ENCODE measurements at regions not wholly inside any gene's neighbourhood (a gene's known extent, or its start where the extent isn't known, plus 50 kb on each side); places are given as distances from the start of the nearest gene placed in this dataset.

DNA sequence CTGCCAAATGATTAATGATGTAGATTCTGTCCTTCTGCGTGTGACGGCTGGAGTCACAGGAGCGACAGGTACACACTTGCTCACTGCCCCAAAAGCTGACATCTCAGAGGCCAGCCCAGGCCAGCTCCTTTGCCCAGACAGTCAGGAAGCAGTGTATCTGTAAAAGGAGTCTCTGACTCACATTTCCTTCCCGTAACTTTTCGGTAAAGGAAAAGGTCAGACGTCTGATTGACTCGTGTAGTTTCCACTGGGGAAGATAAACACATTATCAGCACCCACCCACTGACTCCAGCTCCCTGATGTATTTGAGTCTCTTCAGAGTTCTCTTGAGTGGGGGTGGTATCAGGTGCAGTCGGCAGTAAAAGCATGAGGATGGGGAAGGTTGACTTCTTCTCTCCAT, 64.4 kb upstream of the WWC1 start:
- no peak for DNase-seq (ENCODE audit: extremely low read depth, low read depth)
- H3K4me3 ChIP-seq (replicated peaks; ENCODE audit: low read depth, low read length), result no peak overlapping the region
- TF ChIP-seq, protein P1, sequence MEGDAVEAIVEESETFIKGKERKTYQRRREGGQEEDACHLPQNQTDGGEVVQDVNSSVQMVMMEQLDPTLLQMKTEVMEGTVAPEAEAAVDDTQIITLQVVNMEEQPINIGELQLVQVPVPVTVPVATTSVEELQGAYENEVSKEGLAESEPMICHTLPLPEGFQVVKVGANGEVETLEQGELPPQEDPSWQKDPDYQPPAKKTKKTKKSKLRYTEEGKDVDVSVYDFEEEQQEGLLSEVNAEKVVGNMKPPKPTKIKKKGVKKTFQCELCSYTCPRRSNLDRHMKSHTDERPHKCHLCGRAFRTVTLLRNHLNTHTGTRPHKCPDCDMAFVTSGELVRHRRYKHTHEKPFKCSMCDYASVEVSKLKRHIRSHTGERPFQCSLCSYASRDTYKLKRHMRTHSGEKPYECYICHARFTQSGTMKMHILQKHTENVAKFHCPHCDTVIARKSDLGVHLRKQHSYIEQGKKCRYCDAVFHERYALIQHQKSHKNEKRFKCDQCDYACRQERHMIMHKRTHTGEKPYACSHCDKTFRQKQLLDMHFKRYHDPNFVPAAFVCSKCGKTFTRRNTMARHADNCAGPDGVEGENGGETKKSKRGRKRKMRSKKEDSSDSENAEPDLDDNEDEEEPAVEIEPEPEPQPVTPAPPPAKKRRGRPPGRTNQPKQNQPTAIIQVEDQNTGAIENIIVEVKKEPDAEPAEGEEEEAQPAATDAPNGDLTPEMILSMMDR (IDR thresholded peaks at IDR 0.05; ENCODE audit: low read depth, low read length, missing control alignments), result no peak

DNA sequence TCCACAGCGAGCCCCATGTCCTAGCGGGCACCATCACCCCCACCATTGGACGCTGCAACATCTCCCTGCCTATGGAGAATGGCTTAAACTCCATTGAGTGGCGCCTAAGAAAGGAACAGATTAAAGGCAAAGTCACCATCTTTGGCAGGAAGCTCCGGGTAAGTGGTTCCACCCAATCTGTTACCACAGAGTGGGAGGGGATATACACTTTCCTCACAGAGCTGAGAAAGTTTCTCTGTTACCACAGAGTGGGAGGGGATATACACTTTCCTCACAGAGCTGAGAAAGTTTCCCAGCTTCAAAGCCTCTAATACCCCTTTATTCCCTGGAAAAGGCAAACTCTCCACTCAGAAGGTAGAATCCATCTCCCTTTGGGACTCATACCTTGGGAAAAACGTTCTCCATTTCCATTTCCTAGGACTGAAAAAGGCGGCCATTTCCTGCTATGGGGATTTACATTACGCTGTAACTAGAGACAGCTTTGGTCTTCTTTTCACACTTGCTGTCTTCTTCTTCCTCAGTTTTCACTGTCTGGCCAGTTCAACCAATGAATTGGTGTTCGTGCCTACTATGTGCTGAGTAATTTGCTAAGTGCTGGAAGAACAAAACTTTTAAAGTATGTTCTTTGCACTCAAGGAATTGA, 63.4 kb upstream of the WWC1 start:
- no peak overlapping the region for H3K4me3 ChIP-seq (replicated peaks; ENCODE audit: low read depth, low read length)
- no peak for DNase-seq (ENCODE audit: extremely low read depth, low read depth)
- TF ChIP-seq, protein P1 (IDR thresholded peaks at IDR 0.05; ENCODE audit: low read depth, low read length, missing control alignments), result no peak

- TF ChIP-seq, protein P1 (IDR thresholded peaks at IDR 0.05; ENCODE audit: low read depth, low read length, missing control alignments), result no peak
- H3K4me3 ChIP-seq (replicated peaks; ENCODE audit: low read depth, low read length), result no peak overlapping the region
- no peak for DNase-seq (ENCODE audit: extremely low read depth, low read depth)
Observed at GRCh38 chr5:168228668-168229067, 62.8 kb upstream of the WWC1 start.

GRCh38 chr5:168234133-168234532, 57.3 kb upstream of the WWC1 start:
- H3K4me3 ChIP-seq (replicated peaks; ENCODE audit: low read depth, low read length), result no peak overlapping the region
- DNase-seq (ENCODE audit: extremely low read depth, low read depth), result no peak
- TF ChIP-seq, protein P1 (IDR thresholded peaks at IDR 0.05; ENCODE audit: low read depth, low read length, missing control alignments), result no peak

GRCh38 chr5:168238463-168238862, 53.0 kb upstream of the WWC1 start:
- no peak for DNase-seq (ENCODE audit: extremely low read depth, low read depth)
- TF ChIP-seq, protein P1 (IDR thresholded peaks at IDR 0.05; ENCODE audit: low read depth, low read length, missing control alignments), result no peak
- no peak overlapping the region for H3K4me3 ChIP-seq (replicated peaks; ENCODE audit: low read depth, low read length)

GRCh38 chr5:168239325-168239724, 52.1 kb upstream of the WWC1 start:
- TF ChIP-seq, protein P1 (IDR thresholded peaks at IDR 0.05; ENCODE audit: low read depth, low read length, missing control alignments), result no peak
- no peak for DNase-seq (ENCODE audit: extremely low read depth, low read depth)
- H3K4me3 ChIP-seq (replicated peaks; ENCODE audit: low read depth, low read length), result no peak overlapping the region
